GM12878 (cell line): ENCODE measurements at regions not wholly inside any gene's neighbourhood (a gene's known extent, or its start where the extent isn't known, plus 50 kb on each side); places are given as distances from the start of the nearest gene placed in this dataset.

Experiments used
- ATAC-seq: fragments of 200-7000 bp; cut with Tn5 transposase; 3 replicates; pipeline ENCODE4 v1.9.1; 2020; ENCODE audit warnings: mild to moderate bottlenecking, moderate library complexity
- BruUV-seq: library from RNA; stranded (reverse); fragments of 400-500 nt; replicated peaks from 2 replicates; lab custom pipeline; 2021; lab: Mats Ljungman, UMichigan
- CTCF ChIA-PET: fragments of 300-600 bp; sonication (Branson Sonifier 250); formaldehyde crosslinking; extraction: SDS; loops from one replicate; lab custom pipeline; 2021; ENCODE audit warnings: inconsistent platforms; lab: Yijun Ruan, JAX
- POLR2A ChIA-PET: fragments of 350-600 bp; formaldehyde crosslinking; extraction: SDS; loops from one replicate; lab custom pipeline; 2021; ENCODE audit warnings: inconsistent platforms; lab: Charles Lee
- RAD21 ChIA-PET: fragments of 300-600 bp; sonication (Branson Sonifier 250); formaldehyde crosslinking; loops from one replicate; lab custom pipeline; 2023; ENCODE audit warnings: antibody characterized with exemption; ENCODE audit not compliant: unreplicated experiment; lab: Charles Lee
- SMC1A ChIA-PET: fragments of 300-600 bp; sonication (Branson Sonifier 250); formaldehyde crosslinking; loops from one replicate; lab custom pipeline; 2023; ENCODE audit not compliant: unreplicated experiment, uncharacterized antibody; lab: Charles Lee
- DNase-seq: peaks from one replicate; pipeline ENCODE4 v3.0.0-alpha.2; 2011; ENCODE audit warnings: low read depth, low spot score
- FAIRE-seq: peaks from 3 replicates; lab custom pipeline; 2011; peaks lifted over from hg19 to GRCh38; lab: Jason Lieb, UNC
- H2AFZ ChIP-seq: 2 replicates; pipeline ENCODE4 v1.6.0; 2011; ENCODE audit warnings: low read depth, low read length, control low read depth; ENCODE audit not compliant: control insufficient read depth
- H3K27ac ChIP-seq: 2 replicates; pipeline ENCODE4 v1.5.1; 2011; ENCODE audit warnings: control low read depth; ENCODE audit not compliant: control insufficient read depth, insufficient read depth
- H3K27me3 ChIP-seq, 2 experiments: replicated peaks in 1 of 2; 2 replicates each; pipeline versions ENCODE4 v1.6.0 to v1.6.1; 2011; ENCODE audit warnings: low read length in 1 of 2; ENCODE audit not compliant: control insufficient read depth in 2 of 2, insufficient read depth in 2 of 2
- H3K36me3 ChIP-seq, 2 experiments: 2 replicates each; pipeline ENCODE4 v1.5.1; 2011; ENCODE audit warnings: low read length in 1 of 2; ENCODE audit not compliant: control insufficient read depth in 2 of 2, insufficient read depth in 2 of 2
- H3K4me1 ChIP-seq: 2 replicates; pipeline ENCODE4 v1.6.1; 2011; ENCODE audit warnings: mild to moderate bottlenecking, low read length, moderate library complexity, mixed read lengths; ENCODE audit not compliant: control insufficient read depth, insufficient read depth
- H3K4me2 ChIP-seq: 2 replicates; pipeline ENCODE4 v1.6.0; 2011; ENCODE audit warnings: control low read depth; ENCODE audit not compliant: control insufficient read depth, insufficient read depth
- H3K4me3 ChIP-seq: fragments of 200-600 bp; sonication (generic); 2 replicates; pipeline ENCODE4 v1.5.1; 2016
- H3K79me2 ChIP-seq: 2 replicates; pipeline ENCODE4 v1.6.0; 2011; ENCODE audit warnings: low read length; ENCODE audit not compliant: control insufficient read depth, insufficient read depth
- H3K9ac ChIP-seq: 2 replicates; pipeline ENCODE4 v1.8.0; 2011; ENCODE audit warnings: low read length, control low read depth, mixed read lengths; ENCODE audit not compliant: control insufficient read depth, insufficient read depth
- H3K9me3 ChIP-seq: replicated peaks from 3 replicates; pipeline ENCODE4 v1.5.1; 2011; ENCODE audit warnings: mild to moderate bottlenecking, low read length; ENCODE audit not compliant: control insufficient read depth, insufficient read depth
- H4K20me1 ChIP-seq: 2 replicates; pipeline ENCODE4 v1.6.0; 2011; ENCODE audit not compliant: control insufficient read depth, insufficient read depth
- BHLHE40 ChIP-seq, 2 experiments: fragments of 450-650 bp in 1 of 2; IDR thresholded peaks; 2 replicates each; pipeline ENCODE4 v1.6.1; 2011 to 2017; ENCODE audit warnings: low read depth in 2 of 2, borderline replicate concordance in 1 of 2, improper control_type of control experiment in 1 of 2, low read length in 1 of 2, mild to moderate bottlenecking in 1 of 2
- CHD4 ChIP-seq: fragments of 200-600 bp; sonication (generic); IDR thresholded peaks from 2 replicates; pipeline ENCODE4 v1.6.1; 2016; ENCODE audit warnings: mild to moderate bottlenecking
- E2F4 ChIP-seq: IDR thresholded peaks from 2 replicates; pipeline ENCODE4 v1.6.1; 2012; ENCODE audit warnings: low read depth, low read length, improper control_type of control experiment
- HDAC2 ChIP-seq: fragments of 200-600 bp; sonication (generic); IDR thresholded peaks from 2 replicates; pipeline ENCODE4 v1.6.1; 2017
- JUND ChIP-seq: IDR thresholded peaks from 2 replicates; pipeline ENCODE4 v1.6.1; 2012; ENCODE audit warnings: low read depth, mild to moderate bottlenecking, low read length, improper control_type of control experiment, moderate library complexity
- MTA3 ChIP-seq: IDR thresholded peaks from 2 replicates; pipeline ENCODE4 v1.6.1; 2012; ENCODE audit warnings: low read length, inconsistent platforms, borderline replicate concordance
- MYB ChIP-seq: fragments of 150-350 bp; IDR thresholded peaks from 2 replicates; pipeline ENCODE4 v1.6.1; 2014; ENCODE audit warnings: mild to moderate bottlenecking, low read depth, low read length, borderline replicate concordance
- POU2F2 ChIP-seq: IDR thresholded peaks from 3 replicates; pipeline ENCODE4 v1.6.1; 2011; ENCODE audit warnings: low read depth, mild to moderate bottlenecking, low read length, borderline replicate concordance
- SPI1 ChIP-seq: IDR thresholded peaks from 2 replicates; pipeline ENCODE4 v1.6.1; 2011; ENCODE audit warnings: low read depth, mild to moderate bottlenecking, low read length, moderate library complexity, borderline replicate concordance; ENCODE audit not compliant: insufficient read depth
- ZBTB4 ChIP-seq: fragments of 450-650 bp; formaldehyde crosslinking; IDR thresholded peaks from 2 replicates; pipeline ENCODE4 v1.4.0; 2022; ENCODE audit warnings: mild to moderate bottlenecking, moderate library complexity
- ZNF274 ChIP-seq: IDR thresholded peaks from one replicate; pipeline ENCODE4 v1.8.0; 2011; ENCODE audit not compliant: insufficient read length, insufficient read depth
- ZNF622 ChIP-seq: fragments of 450-650 bp; IDR thresholded peaks from 2 replicates; pipeline ENCODE4 v1.6.1; 2017; ENCODE audit warnings: mild to moderate bottlenecking, inconsistent platforms
- WGBS: methylation state at CpG from one replicate; pipeline ENCODE4 v1.1.6; 2016; ENCODE audit warnings: low lambda C conversion rate; ENCODE audit not compliant: insufficient replicate concordance, insufficient coverage; ENCODE audit errors: missing lambda C conversion rate; 5-methylcytosine and 5-hydroxymethylcytosine counted together
- in situ Hi-C: fragments of 300-500 bp; cut with MboI; formaldehyde crosslinking; loops from 9 replicates; pipeline ENCODE4 v1.14.3; 2018; ENCODE audit warnings: mixed read lengths
- intact Hi-C: fragments of 100-400 bp; cut with micrococcal nuclease; formaldehyde crosslinking; loops from one replicate; pipeline ENCODE4 v1.14.2; 2022; ENCODE audit not compliant: unreplicated experiment
- TF ChIP-seq, protein P1 (sequence below): fragments of 450-650 bp; formaldehyde crosslinking; IDR thresholded peaks from 2 replicates; pipeline ENCODE4 v1.5.0; 2022; ENCODE audit warnings: mild to moderate bottlenecking, missing genetic modification characterization

- ATAC-seq (peak; percentile 57), DNase-seq (no peak), FAIRE-seq (no peak)
- in situ Hi-C loops (no loop called here), intact Hi-C loops (no loop called here)
- Histone ChIP-seq H3K27me3 (no peaks in the 10 kb centered on the region), H2AFZ (no peak overlapping the region), H3K4me3 (no peak overlapping the region), H3K9me3 (no peaks in the 10 kb centered on the region), H3K79me2 (no peaks in the 10 kb centered on the region), H3K36me3 (no peaks in the 10 kb centered on the region), H3K4me1 (no peaks in the 10 kb centered on the region), H3K27ac (no peak overlapping the region), H3K9ac (no peak overlapping the region), H4K20me1 (no peaks in the 10 kb centered on the region), H3K4me2 (no peak overlapping the region)
- 32% methylated on average over 3 of the region's 3 CpGs for WGBS
- POLR2A ChIA-PET, result no interaction called here
- SMC1A ChIA-PET, result interaction anchor here (1.0 to 1.3 kb wide), 4 partner anchors 8 to 197 kb away, joined by 3 to 4 read pairs (median 3); no protein-coding TSS in a partner anchor
- RAD21 ChIA-PET, result no interaction called here
- CTCF ChIA-PET, result interaction anchor here (1.0 kb wide), 1 partner anchor 10 kb away, joined by 3 read pairs; no protein-coding TSS in a partner anchor
- TF ChIP-seq ZBTB4, result no peak
- TF ChIP-seq MTA3, result no peak
- TF ChIP-seq, protein P1, sequence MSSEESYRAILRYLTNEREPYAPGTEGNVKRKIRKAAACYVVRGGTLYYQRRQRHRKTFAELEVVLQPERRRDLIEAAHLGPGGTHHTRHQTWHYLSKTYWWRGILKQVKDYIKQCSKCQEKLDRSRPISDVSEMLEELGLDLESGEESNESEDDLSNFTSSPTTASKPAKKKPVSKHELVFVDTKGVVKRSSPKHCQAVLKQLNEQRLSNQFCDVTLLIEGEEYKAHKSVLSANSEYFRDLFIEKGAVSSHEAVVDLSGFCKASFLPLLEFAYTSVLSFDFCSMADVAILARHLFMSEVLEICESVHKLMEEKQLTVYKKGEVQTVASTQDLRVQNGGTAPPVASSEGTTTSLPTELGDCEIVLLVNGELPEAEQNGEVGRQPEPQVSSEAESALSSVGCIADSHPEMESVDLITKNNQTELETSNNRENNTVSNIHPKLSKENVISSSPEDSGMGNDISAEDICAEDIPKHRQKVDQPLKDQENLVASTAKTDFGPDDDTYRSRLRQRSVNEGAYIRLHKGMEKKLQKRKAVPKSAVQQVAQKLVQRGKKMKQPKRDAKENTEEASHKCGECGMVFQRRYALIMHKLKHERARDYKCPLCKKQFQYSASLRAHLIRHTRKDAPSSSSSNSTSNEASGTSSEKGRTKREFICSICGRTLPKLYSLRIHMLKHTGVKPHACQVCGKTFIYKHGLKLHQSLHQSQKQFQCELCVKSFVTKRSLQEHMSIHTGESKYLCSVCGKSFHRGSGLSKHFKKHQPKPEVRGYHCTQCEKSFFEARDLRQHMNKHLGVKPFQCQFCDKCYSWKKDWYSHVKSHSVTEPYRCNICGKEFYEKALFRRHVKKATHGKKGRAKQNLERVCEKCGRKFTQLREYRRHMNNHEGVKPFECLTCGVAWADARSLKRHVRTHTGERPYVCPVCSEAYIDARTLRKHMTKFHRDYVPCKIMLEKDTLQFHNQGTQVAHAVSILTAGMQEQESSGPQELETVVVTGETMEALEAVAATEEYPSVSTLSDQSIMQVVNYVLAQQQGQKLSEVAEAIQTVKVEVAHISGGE (CRISPR knock-in tag), result no peak
- TF ChIP-seq MYB, result no peak
- TF ChIP-seq HDAC2, result no peak
- TF ChIP-seq CHD4, result no peak
- no peak for TF ChIP-seq ZNF274
- no peak for TF ChIP-seq BHLHE40 (IDR thresholded peaks at IDR 0.05; ENCODE audit: borderline replicate concordance in 1 of 2, low read depth in 2 of 2, low read length in 1 of 2)
- TF ChIP-seq JUND, result no peak
- no peak for TF ChIP-seq SPI1
- TF ChIP-seq POU2F2, result no peak
- no peak for TF ChIP-seq ZNF622
- no peak for TF ChIP-seq E2F4
- BruUV-seq, result no TSS peak
Observed at GRCh38 chr10:64093946-64094535, 572.8 kb downstream of the REEP3 start.
